ENCODE measurements at regions not wholly inside any gene's neighbourhood (a gene's known extent, or its start where the extent isn't known, plus 50 kb on each side); places are given as distances from the start of the nearest gene placed in this dataset.
"Not testable (repeated sequence)": the region's sequence is repeated elsewhere in the genome, so short reads cannot be mapped to it uniquely, and the experiment has no call there.

DNA sequence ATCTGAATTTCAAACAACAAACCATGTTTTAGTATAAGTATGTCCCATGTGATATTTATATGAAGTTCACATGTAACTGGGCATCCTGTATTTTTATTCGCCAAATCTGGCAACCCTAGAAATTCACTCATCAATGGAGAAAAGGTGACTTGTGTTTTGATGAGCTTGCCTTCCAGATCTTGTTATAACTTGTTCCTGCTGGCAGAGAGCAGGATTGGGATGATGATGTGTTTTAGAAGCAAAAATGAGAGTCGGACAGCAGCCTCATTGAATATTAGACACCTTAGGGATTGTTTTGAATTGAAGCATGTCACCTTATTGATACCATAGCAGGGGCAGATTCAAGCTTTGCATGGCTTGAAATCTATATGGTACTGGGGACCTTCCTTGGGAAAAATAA lies 85.4 kb upstream of the MED13 start:
- DNase-seq (ENCODE audit: low spot score): no peak

- no peak for DNase-seq (ENCODE audit: low spot score)
Measured at GRCh38 chr17:62149961-62150360, 84.9 kb upstream of the MED13 start.

- no peak for DNase-seq (ENCODE audit: low spot score)
Measured at GRCh38 chr17:62147284-62147683, 82.2 kb upstream of the MED13 start.

DNA sequence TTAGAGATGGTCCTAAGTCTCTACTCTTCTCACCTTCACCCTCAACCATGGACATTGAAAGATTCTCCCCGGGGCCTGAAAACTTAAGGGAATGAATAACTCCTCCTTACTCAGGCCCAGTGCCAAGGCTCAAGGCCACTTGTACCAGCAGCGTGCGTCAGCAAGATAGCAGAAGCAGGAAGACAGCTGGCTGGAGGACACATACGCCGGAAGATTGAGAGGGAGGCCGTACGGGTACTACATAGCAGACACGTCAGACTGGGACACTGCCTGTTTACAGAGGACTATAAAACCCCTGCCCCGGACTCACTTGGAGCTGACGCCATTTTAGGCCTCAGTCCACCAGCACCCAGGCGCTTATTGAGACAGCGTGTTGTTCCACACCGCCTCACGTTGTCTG lies 75.8 kb upstream of the MED13 start:
- no peak for DNase-seq (ENCODE audit: low spot score)

- no peak for DNase-seq (ENCODE audit: low spot score)
Measured at GRCh38 chr17:62140376-62140775, 75.3 kb upstream of the MED13 start.

- not testable (repeated sequence) for DNase-seq (ENCODE audit: low spot score)
Measured at GRCh38 chr17:62139690-62140354, 74.7 kb upstream of the MED13 start.

DNA sequence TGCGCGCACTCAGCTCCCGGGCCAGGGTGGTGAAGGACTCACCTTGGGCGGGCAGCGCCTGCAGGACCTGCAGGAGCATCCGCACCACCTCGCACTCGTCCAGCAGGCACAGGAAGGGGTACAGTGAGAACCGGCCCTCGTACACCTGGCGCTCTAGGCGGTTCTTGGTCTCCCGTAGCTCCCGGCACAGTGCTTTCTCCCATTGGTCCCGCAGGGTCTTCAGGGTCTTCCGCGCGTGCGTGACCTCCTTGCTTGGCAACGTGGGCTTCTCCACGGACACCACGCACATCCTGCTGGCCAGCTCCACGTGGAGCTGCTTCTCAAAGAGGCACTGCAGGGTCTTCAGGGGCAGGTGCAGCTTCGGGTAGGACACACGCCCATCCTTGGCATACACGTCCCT lies 74.1 kb upstream of the MED13 start:
- no peak for DNase-seq (ENCODE audit: low spot score)

GRCh38 chr17:62138676-62139121 lies 73.6 kb upstream of the MED13 start:
- DNase-seq (ENCODE audit: low spot score): not testable (repeated sequence)

GRCh38 chr17:62137734-62138624 lies 72.9 kb upstream of the MED13 start:
- DNase-seq (ENCODE audit: low spot score): not testable (repeated sequence)

GRCh38 chr17:62137013-62137733 lies 72.1 kb upstream of the MED13 start:
- not testable (repeated sequence) for DNase-seq (ENCODE audit: low spot score)

- DNase-seq (ENCODE audit: low spot score): no peak
Measured at GRCh38 chr17:62135742-62136141, 70.7 kb upstream of the MED13 start.

DNA sequence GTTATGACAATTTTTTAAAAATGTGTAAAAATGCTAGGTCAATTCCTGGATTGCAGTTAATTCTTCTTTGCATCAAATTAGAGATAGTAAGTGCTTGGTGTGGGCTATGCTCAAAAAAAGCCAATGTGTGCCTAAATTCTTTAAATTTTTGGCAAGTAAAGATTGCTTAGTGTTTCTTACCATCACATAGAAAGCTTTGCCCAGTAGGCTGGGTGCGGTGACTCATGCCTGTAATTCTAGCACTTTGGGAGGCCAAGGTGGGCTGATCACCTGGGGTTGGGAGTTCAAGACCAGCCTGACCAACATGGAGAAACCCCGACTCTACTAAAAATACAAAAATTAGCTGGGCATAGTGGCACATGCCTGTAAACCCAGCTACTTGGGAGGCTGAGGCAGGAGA lies 70.0 kb upstream of the MED13 start:
- DNase-seq (ENCODE audit: low spot score): not testable (repeated sequence)

DNA sequence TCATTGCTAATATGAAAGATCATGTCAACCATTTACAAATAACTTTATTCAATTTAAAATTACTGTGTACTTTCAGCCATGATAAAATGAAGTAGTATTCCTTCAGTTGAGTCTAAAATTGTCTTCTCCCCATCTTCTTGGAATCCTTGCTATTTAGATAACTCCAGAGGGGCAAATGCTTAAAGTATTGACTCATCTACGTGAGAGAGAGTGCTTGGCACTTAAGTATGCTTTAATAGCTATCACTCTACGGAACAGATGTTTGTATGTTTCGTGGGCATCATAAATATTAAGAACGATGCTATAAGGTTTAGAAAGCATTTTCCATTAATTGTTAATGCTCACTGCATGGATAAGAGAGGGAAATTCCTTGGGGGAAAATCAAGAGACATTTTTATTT lies 69.3 kb upstream of the MED13 start:
- DNase-seq (ENCODE audit: low spot score): no peak

DNA sequence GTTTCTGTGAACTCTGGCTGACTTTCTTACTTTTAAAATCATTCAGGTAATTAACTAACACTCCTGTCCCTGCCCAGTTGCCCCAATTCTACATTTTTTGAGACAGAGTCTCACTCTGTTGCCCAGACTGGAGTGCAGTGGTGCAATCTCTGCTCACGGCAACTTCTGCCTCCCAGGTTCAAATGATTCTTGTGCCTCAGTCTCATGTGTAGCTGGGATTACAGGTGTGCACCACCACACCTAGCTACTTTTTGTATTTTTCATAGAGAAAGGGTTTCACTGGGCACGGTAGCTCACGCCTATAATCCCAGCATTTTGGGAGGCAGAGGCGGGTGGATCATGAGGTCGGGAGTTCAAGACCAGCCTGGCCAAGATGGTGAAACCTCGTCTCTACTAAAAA lies 66.2 kb upstream of the MED13 start:
- not testable (repeated sequence) for DNase-seq (ENCODE audit: low spot score)

GRCh38 chr17:62130739-62131138 lies 65.7 kb upstream of the MED13 start:
- no peak for DNase-seq (ENCODE audit: low spot score)

DNA sequence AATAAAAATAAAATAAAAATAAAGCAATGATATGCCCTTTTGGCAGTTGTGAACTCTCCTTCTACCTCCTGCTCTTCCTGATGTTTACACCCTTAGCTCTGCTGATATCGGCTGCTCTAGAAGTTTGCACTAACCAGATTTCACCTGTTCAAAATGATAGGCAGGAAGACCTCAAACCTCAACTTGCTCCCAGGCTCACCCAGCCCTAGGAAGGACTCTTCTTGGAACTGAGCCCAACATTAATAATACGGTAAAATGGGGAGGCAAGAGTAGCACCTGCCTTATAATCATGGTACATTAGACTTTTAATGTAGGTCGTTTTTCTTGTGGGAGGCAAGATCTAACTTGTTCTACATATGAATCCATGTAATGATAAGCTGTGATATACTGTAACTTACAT lies 61.2 kb upstream of the MED13 start:
- DNase-seq (ENCODE audit: low spot score): no peak

- DNase-seq (ENCODE audit: low spot score): no peak
Measured at GRCh38 chr17:62125307-62125706, 60.2 kb upstream of the MED13 start.

DNA sequence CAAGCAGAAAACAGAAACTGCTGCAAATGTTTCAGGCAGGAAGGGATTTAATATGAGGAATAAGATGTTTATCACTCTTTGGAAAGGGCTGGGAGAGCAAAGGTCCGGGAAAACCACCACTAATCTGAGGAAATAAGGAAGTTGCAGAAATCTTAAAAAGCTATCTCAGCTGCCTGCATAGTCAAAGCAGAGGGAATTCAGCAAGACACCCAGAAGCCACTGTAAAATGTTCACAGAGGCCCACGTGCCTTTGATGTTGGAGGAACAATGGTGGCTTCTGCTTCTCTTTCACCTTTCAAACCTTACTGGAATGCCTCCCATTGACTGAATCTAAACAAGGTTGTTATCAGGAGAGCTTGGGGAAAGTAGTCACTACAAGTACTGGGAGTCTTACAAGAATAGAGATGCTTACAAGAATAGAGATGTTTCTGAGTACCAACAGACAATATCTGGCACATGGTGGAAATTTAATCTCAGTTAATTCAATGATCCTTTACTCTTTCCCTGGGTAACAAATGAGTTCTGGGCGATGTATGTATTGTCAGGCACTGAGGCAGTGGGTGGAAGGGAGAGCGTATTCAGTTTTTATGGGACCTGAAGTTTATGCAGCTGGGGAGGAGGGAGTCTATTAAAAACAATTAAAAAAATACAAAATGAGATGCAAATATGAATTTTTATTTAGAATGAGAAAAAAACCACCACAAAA lies 56.1 kb upstream of the MED13 start:
- DNase-seq (ENCODE audit: low spot score): peak; percentile 24

GRCh38 chr17:62119373-62119772 lies 54.3 kb upstream of the MED13 start:
- no peak for DNase-seq (ENCODE audit: low spot score)

All from SW480 (cell line).